MM.1S (cell line): ENCODE measurements at regions not wholly inside any gene's neighbourhood (a gene's known extent, or its start where the extent isn't known, plus 50 kb on each side); places are given as distances from the start of the nearest gene placed in this dataset.

Source experiments
- CTCF ChIP-seq: fragments of 300-600 bp; sonication (generic); IDR thresholded peaks from 2 replicates; pipeline ENCODE4 v1.5.1; 2016; ENCODE audit warnings: antibody characterized with exemption, low read length, mixed read lengths
- EZH2phosphoT487 ChIP-seq: fragments of 300-600 bp; sonication (generic); IDR thresholded peaks from 2 replicates; pipeline ENCODE4 v1.6.1; 2018; ENCODE audit warnings: antibody characterized with exemption, low read length

- TF ChIP-seq CTCF (no peak), EZH2phosphoT487 (no peak)
Measured at GRCh38 chr2:150371044-150371818, 116.2 kb downstream of the RND3 start.
